CD14-positive monocyte (primary cell): ENCODE measurements at regions not wholly inside any gene's neighbourhood (a gene's known extent, or its start where the extent isn't known, plus 50 kb on each side); places are given as distances from the start of the nearest gene placed in this dataset.

ENCODE experiments used
- DNase-seq, 3 donors: peaks; one replicate each; pipeline ENCODE4 v3.0.0-alpha.2; 2011 to 2022
- H2AFZ ChIP-seq: 2 replicates; pipeline ENCODE4 v1.6.0; 2012; ENCODE audit warnings: mild to moderate bottlenecking, low read depth, low read length, inconsistent platforms; ENCODE audit not compliant: insufficient read depth, poor library complexity, severe bottlenecking
- H3K27ac ChIP-seq, 2 donors: 1 replicate in 1 of 2; 2 replicates in 1 of 2; pipeline ENCODE4 v1.5.1; 2012 to 2013; ENCODE audit warnings: low read length in 2 of 2, control low read depth in 1 of 2, inconsistent platforms in 1 of 2, low read depth in 1 of 2, mild to moderate bottlenecking in 1 of 2
- H3K27me3 ChIP-seq, 2 donors: one replicate each; pipeline versions ENCODE4 v1.6.0 to v1.6.1; 2011 to 2013; ENCODE audit warnings: low read length in 2 of 2; ENCODE audit not compliant: control insufficient read depth in 2 of 2, insufficient read depth in 2 of 2
- H3K36me3 ChIP-seq, 2 donors: replicated peaks in 1 of 2; 1 replicate in 1 of 2; 2 replicates in 1 of 2; pipeline versions ENCODE4 v1.5.1 to v1.6.1; 2012 to 2013; ENCODE audit warnings: low read length in 2 of 2, control low read depth in 1 of 2, inconsistent platforms in 1 of 2, mild to moderate bottlenecking in 1 of 2; ENCODE audit not compliant: insufficient read depth in 2 of 2, control insufficient read depth in 1 of 2
- H3K4me1 ChIP-seq, 2 donors: 1 replicate in 1 of 2; 2 replicates in 1 of 2; pipeline versions ENCODE4 v1.5.1 to v1.6.1; 2012 to 2013; ENCODE audit warnings: low read length in 2 of 2, control low read depth in 1 of 2, inconsistent platforms in 1 of 2, mild to moderate bottlenecking in 1 of 2, moderate library complexity in 1 of 2; ENCODE audit not compliant: insufficient read depth in 2 of 2, control insufficient read depth in 1 of 2
- H3K4me2 ChIP-seq: replicated peaks from 2 replicates; pipeline ENCODE3; 2012; ENCODE audit warnings: low read length, moderate library complexity, mild to moderate bottlenecking; ENCODE audit not compliant: poor library complexity, severe bottlenecking; ENCODE audit errors: extremely low read depth
- H3K4me3 ChIP-seq, 3 experiments: fragments of 200-600 bp in 1 of 3; sonication (generic) in 1 of 3; replicated peaks in 1 of 3; 1 replicate in 2 of 3; 2 replicates in 1 of 3; pipeline ENCODE4 v1.5.1; 2011 to 2013; ENCODE audit warnings: low read length in 3 of 3, mild to moderate bottlenecking in 3 of 3, control low read depth in 2 of 3, low read depth in 2 of 3, inconsistent platforms in 1 of 3, moderate library complexity in 1 of 3
- H3K79me2 ChIP-seq: 2 replicates; pipeline ENCODE4 v1.6.0; 2012; ENCODE audit warnings: mild to moderate bottlenecking, control low read depth, inconsistent platforms, low read length, moderate library complexity; ENCODE audit not compliant: insufficient read depth
- H3K9ac ChIP-seq: 2 replicates; pipeline ENCODE4 v1.6.0; 2017; ENCODE audit warnings: low read length, mild to moderate bottlenecking; ENCODE audit not compliant: insufficient read depth, poor library complexity, severe bottlenecking
- H3K9me3 ChIP-seq, 2 donors: replicated peaks in 1 of 2; 1 replicate in 1 of 2; 2 replicates in 1 of 2; pipeline versions ENCODE4 v1.5.1 to v1.6.1; 2012 to 2013; ENCODE audit warnings: low read length in 2 of 2, control low read depth in 1 of 2; ENCODE audit not compliant: control insufficient read depth in 1 of 2, insufficient read depth in 1 of 2
- H4K20me1 ChIP-seq: 2 replicates; pipeline ENCODE4 v1.6.0; 2012; ENCODE audit warnings: mild to moderate bottlenecking, low read length, control low read depth, moderate library complexity; ENCODE audit not compliant: insufficient read depth
- H3K27ac Mint-ChIP-seq, 7 donors: one replicate each; pipeline ENCODE4 v1.8.0; 2020; ENCODE audit warnings: mild to moderate bottlenecking in 7 of 7, mixed read lengths in 7 of 7, moderate library complexity in 6 of 7, inconsistent platforms in 2 of 7
- H3K27me3 Mint-ChIP-seq, 3 donors: one replicate each; pipeline ENCODE4 v1.8.0; 2021 to 2022; ENCODE audit warnings: low read depth in 3 of 3, mild to moderate bottlenecking in 3 of 3, mixed read lengths in 3 of 3, moderate library complexity in 3 of 3, inconsistent platforms in 1 of 3
- H3K36me3 Mint-ChIP-seq, 2 donors: one replicate each; pipeline ENCODE4 v1.8.0; 2020; ENCODE audit warnings: mixed read lengths in 2 of 2, inconsistent platforms in 1 of 2, mild to moderate bottlenecking in 1 of 2
- H3K4me1 Mint-ChIP-seq: one replicate; pipeline ENCODE4 v1.8.0; 2020; ENCODE audit warnings: mild to moderate bottlenecking, mixed read lengths
- H3K4me3 Mint-ChIP-seq, 2 donors: one replicate each; pipeline ENCODE4 v1.8.0; 2020; ENCODE audit warnings: mild to moderate bottlenecking in 2 of 2, mixed read lengths in 2 of 2, moderate library complexity in 1 of 2
- H3K9me3 Mint-ChIP-seq, 7 donors: one replicate each; pipeline ENCODE4 v1.8.0; 2020 to 2022; ENCODE audit warnings: mixed read lengths in 7 of 7, mild to moderate bottlenecking in 6 of 7, moderate library complexity in 6 of 7, inconsistent platforms in 2 of 7
- CTCF ChIP-seq: fragments of 200-600 bp; IDR thresholded peaks from one replicate; pipeline ENCODE4 v1.8.0; 2022; ENCODE audit warnings: antibody characterized with exemption, mild to moderate bottlenecking
- WGBS: methylation state at CpG from one replicate; pipeline ENCODE4 v1.1.5; 2013; ENCODE audit warnings: missing lambda C conversion rate; ENCODE audit not compliant: insufficient coverage; 5-methylcytosine and 5-hydroxymethylcytosine counted together
- intact Hi-C, 2 donors: fragments of 100-400 bp; cut with micrococcal nuclease; formaldehyde crosslinking; loops; one replicate each; pipeline versions ENCODE4 v1.15.0 to v1.15.1; 2023

GRCh38 chr10:98332623-98333269 lies 64.8 kb upstream of the LOXL4 start:
- Histone ChIP-seq H3K4me3 (no peak overlapping the region), H3K27me3 (no peaks in the 10 kb centered on the region), H3K4me2 (no peak overlapping the region), H3K4me1 (no peaks in the 10 kb centered on the region), H4K20me1 (no peaks in the 10 kb centered on the region), H3K79me2 (no peaks in the 10 kb centered on the region), H3K27ac (no peak overlapping the region), H3K36me3 (no peaks in the 10 kb centered on the region), H3K9ac (no peak overlapping the region), H2AFZ (no peak overlapping the region), H3K9me3 (peaks cover 0 to 6% of the 10 kb centered on the region in 2 donors)
- 100% methylated on average over 2 of the region's 8 CpGs for WGBS
- Mint-ChIP-seq H3K27me3 (peaks cover 6 to 11% (median 7%) of the 10 kb centered on the region in 3 donors), H3K4me1 (peaks cover 5% of the 10 kb centered on the region), H3K36me3 (peaks cover 0 to 2% of the 10 kb centered on the region in 2 donors), H3K9me3 (peaks cover 2 to 8% (median 6%) of the 10 kb centered on the region in 7 donors), H3K4me3 (no peak overlapping the region), H3K27ac (no peak overlapping the region)
- no peak for DNase-seq
- TF ChIP-seq CTCF: no peak
- intact Hi-C loops: loop anchor here (2.0 to 10.0 kb wide), 3 partner anchors 68 to 158 kb away; partner anchors contain the start of gene LOXL4 (in 1 of the 2)

- Mint-ChIP-seq H3K36me3 (peaks cover 0 to 2% of the 10 kb centered on the region in 2 donors), H3K4me1 (peaks cover 5% of the 10 kb centered on the region), H3K27ac (no peak overlapping the region), H3K9me3 (peaks cover 2 to 8% (median 6%) of the 10 kb centered on the region in 7 donors), H3K4me3 (no peak overlapping the region), H3K27me3 (peaks cover 4 to 9% (median 7%) of the 10 kb centered on the region in 3 donors)
- Histone ChIP-seq H3K27ac (no peak overlapping the region), H3K4me1 (no peaks in the 10 kb centered on the region), H3K27me3 (no peaks in the 10 kb centered on the region), H3K36me3 (no peaks in the 10 kb centered on the region), H3K79me2 (no peaks in the 10 kb centered on the region), H2AFZ (peak overlapping the region; percentile 2), H4K20me1 (no peaks in the 10 kb centered on the region), H3K9ac (no peak overlapping the region), H3K4me3 (no peak overlapping the region), H3K9me3 (peaks cover 0 to 6% of the 10 kb centered on the region in 2 donors), H3K4me2 (no peak overlapping the region)
- 86% methylated on average over 1 of the region's 6 CpGs for WGBS
- peak; percentile 45 to 59 (median 51) for DNase-seq
- intact Hi-C loops: loop anchor here (1.0 to 10.0 kb wide), 4 partner anchors 41 to 157 kb away; partner anchors contain the start of gene LOXL4 (in 1 of the 2)
- TF ChIP-seq CTCF: peak; percentile 71
Measured at GRCh38 chr10:98331885-98332284, 63.9 kb upstream of the LOXL4 start.
